PFSK-1 (cell line): ENCODE measurements at regions not wholly inside any gene's neighbourhood (a gene's known extent, or its start where the extent isn't known, plus 50 kb on each side); places are given as distances from the start of the nearest gene placed in this dataset.

Source experiments
- FOXP2 ChIP-seq: optimal IDR thresholded peaks from 2 replicates; pipeline ENCODE3; 2011; ENCODE audit warnings: borderline replicate concordance, control low read depth, inconsistent platforms; ENCODE audit not compliant: insufficient read depth; ENCODE audit errors: extremely low read length, extremely low read depth
- POLR2AphosphoS5 ChIP-seq: IDR thresholded peaks from 2 replicates; pipeline ENCODE4 v1.6.1; 2012; ENCODE audit warnings: low read depth, mild to moderate bottlenecking, control low read depth, low read length, moderate library complexity
- REST ChIP-seq, 2 experiments: IDR thresholded peaks; 2 replicates each; pipeline versions ENCODE4 v1.6.1 to v1.8.0; 2011 to 2012; ENCODE audit warnings: low read depth in 2 of 2, low read length in 2 of 2, control low read depth in 1 of 2, inconsistent platforms in 1 of 2, mild to moderate bottlenecking in 1 of 2, moderate library complexity in 1 of 2; ENCODE audit not compliant: insufficient read depth in 1 of 2
- SIN3A ChIP-seq: IDR thresholded peaks from 2 replicates; pipeline ENCODE4 v1.6.1; 2012; ENCODE audit warnings: mild to moderate bottlenecking, low read length, moderate library complexity, borderline replicate concordance; ENCODE audit not compliant: insufficient read depth
- TAF1 ChIP-seq: IDR thresholded peaks from 2 replicates; pipeline ENCODE4 v1.6.1; 2012; ENCODE audit warnings: low read length, control low read depth, borderline replicate concordance; ENCODE audit not compliant: insufficient read depth

GRCh38 chr13:89749888-89750287 lies 1597.6 kb upstream of the MIR17HG start:
- no peak for TF ChIP-seq POLR2AphosphoS5

GRCh38 chr13:89750371-89750770 lies 1597.1 kb upstream of the MIR17HG start:
- TF ChIP-seq SIN3A = no peak
- no peak for TF ChIP-seq POLR2AphosphoS5
- no peak for TF ChIP-seq REST (IDR thresholded peaks at IDR 0.05; ENCODE audit: insufficient read depth in 1 of 2, low read depth in 2 of 2, low read length in 2 of 2)
- no peak for TF ChIP-seq FOXP2
- no peak for TF ChIP-seq TAF1

GRCh38 chr13:89751432-89751930 lies 1596.0 kb upstream of the MIR17HG start:
- TF ChIP-seq SIN3A = no peak
- TF ChIP-seq POLR2AphosphoS5 = no peak
- TF ChIP-seq FOXP2 = no peak
- TF ChIP-seq REST (IDR thresholded peaks at IDR 0.05; ENCODE audit: insufficient read depth in 1 of 2, low read depth in 2 of 2, low read length in 2 of 2) = no peak

GRCh38 chr13:89752394-89752793 lies 1595.1 kb upstream of the MIR17HG start:
- TF ChIP-seq POLR2AphosphoS5 = no peak
- TF ChIP-seq FOXP2 = no peak
- TF ChIP-seq TAF1 = no peak
- TF ChIP-seq SIN3A = no peak
- no peak for TF ChIP-seq REST (IDR thresholded peaks at IDR 0.05; ENCODE audit: insufficient read depth in 1 of 2, low read depth in 2 of 2, low read length in 2 of 2)

GRCh38 chr13:89755729-89756492 lies 1591.6 kb upstream of the MIR17HG start:
- TF ChIP-seq REST (IDR thresholded peaks at IDR 0.05; ENCODE audit: insufficient read depth in 1 of 2, low read depth in 2 of 2, low read length in 2 of 2) = no peak
- no peak for TF ChIP-seq TAF1
- TF ChIP-seq FOXP2 = no peak
- no peak for TF ChIP-seq SIN3A
- no peak for TF ChIP-seq POLR2AphosphoS5
